ENCODE measurements at regions not wholly inside any gene's neighbourhood (a gene's known extent, or its start where the extent isn't known, plus 50 kb on each side); places are given as distances from the start of the nearest gene placed in this dataset.
A peak's percentile ranks its signal among the peaks of the same experiment; 100 is the strongest.

- DNase-seq (ENCODE audit: low read depth in 4 of 4, low spot score in 2 of 4), result no peak
Observed at GRCh38 chr11:115674937-115675544, 170.8 kb upstream of the CADM1 start.

- DNase-seq (ENCODE audit: low read depth in 4 of 4, low spot score in 2 of 4), result no peak
Observed at GRCh38 chr11:115674176-115674936, 170.1 kb upstream of the CADM1 start.

- no peak for DNase-seq (ENCODE audit: low read depth in 4 of 4, low spot score in 2 of 4)
Observed at GRCh38 chr11:115673720-115674119, 169.5 kb upstream of the CADM1 start.

- DNase-seq (ENCODE audit: low read depth in 4 of 4, low spot score in 2 of 4), result no peak
Observed at GRCh38 chr11:115672999-115673411, 168.8 kb upstream of the CADM1 start.

- no peak for DNase-seq (ENCODE audit: low read depth in 4 of 4, low spot score in 2 of 4)
Observed at GRCh38 chr11:115672412-115672811, 168.2 kb upstream of the CADM1 start.

- no peak for DNase-seq (ENCODE audit: low read depth in 4 of 4, low spot score in 2 of 4)
Observed at GRCh38 chr11:115670538-115671205, 166.5 kb upstream of the CADM1 start.

- no peak for DNase-seq (ENCODE audit: low read depth in 4 of 4, low spot score in 2 of 4)
Observed at GRCh38 chr11:115665958-115666357, 161.7 kb upstream of the CADM1 start.

GRCh38 chr11:115665175-115665821, 161.1 kb upstream of the CADM1 start:
- DNase-seq (ENCODE audit: low read depth in 4 of 4, low spot score in 2 of 4), result no peak

- no peak for DNase-seq (ENCODE audit: low read depth in 4 of 4, low spot score in 2 of 4)
Observed at GRCh38 chr11:115664313-115664712, 160.1 kb upstream of the CADM1 start.

GRCh38 chr11:115663790-115664189, 159.6 kb upstream of the CADM1 start:
- DNase-seq (ENCODE audit: low read depth in 4 of 4, low spot score in 2 of 4), result no peak

- no peak for DNase-seq (ENCODE audit: low read depth in 4 of 4, low spot score in 2 of 4)
Observed at GRCh38 chr11:115660030-115660805, 156.0 kb upstream of the CADM1 start.

GRCh38 chr11:115659061-115659963, 155.1 kb upstream of the CADM1 start:
- peak in 2 of 4 donors; percentile 46 to 48 for DNase-seq (ENCODE audit: low read depth in 4 of 4, low spot score in 2 of 4)

- DNase-seq (ENCODE audit: low read depth in 4 of 4, low spot score in 2 of 4), result no peak
Observed at GRCh38 chr11:115657586-115657985, 153.4 kb upstream of the CADM1 start.

GRCh38 chr11:115656669-115657068, 152.5 kb upstream of the CADM1 start:
- no peak for DNase-seq (ENCODE audit: low read depth in 4 of 4, low spot score in 2 of 4)

- DNase-seq (ENCODE audit: low read depth in 4 of 4, low spot score in 2 of 4), result no peak
Observed at GRCh38 chr11:115656041-115656440, 151.8 kb upstream of the CADM1 start.

- DNase-seq (ENCODE audit: low read depth in 4 of 4, low spot score in 2 of 4), result no peak
Observed at GRCh38 chr11:115654792-115655191, 150.6 kb upstream of the CADM1 start.

- DNase-seq (ENCODE audit: low read depth in 4 of 4, low spot score in 2 of 4), result no peak
Observed at GRCh38 chr11:115653926-115654325, 149.7 kb upstream of the CADM1 start.

- DNase-seq (ENCODE audit: low read depth in 4 of 4, low spot score in 2 of 4), result no peak
Observed at GRCh38 chr11:115653076-115653475, 148.9 kb upstream of the CADM1 start.

GRCh38 chr11:115652496-115652895, 148.3 kb upstream of the CADM1 start:
- DNase-seq (ENCODE audit: low read depth in 4 of 4, low spot score in 2 of 4), result no peak

- no peak for DNase-seq (ENCODE audit: low read depth in 4 of 4, low spot score in 2 of 4)
Observed at GRCh38 chr11:115652094-115652493, 147.9 kb upstream of the CADM1 start.
